IMR-90 (cell line): ENCODE measurements at regions not wholly inside any gene's neighbourhood (a gene's known extent, or its start where the extent isn't known, plus 50 kb on each side); places are given as distances from the start of the nearest gene placed in this dataset.
"Not testable (repeated sequence)": the region's sequence is repeated elsewhere in the genome, so short reads cannot be mapped to it uniquely, and the experiment has no call there.

Source experiments
- ATAC-seq: fragments of 200-7000 bp; cut with Tn5 transposase; 2 replicates; pipeline ENCODE4 v1.9.1; 2020; ENCODE audit warnings: low read depth, mild to moderate bottlenecking, moderate library complexity
- BruUV-seq: library from RNA; stranded (reverse); fragments of 400-500 nt; replicated peaks from 2 replicates; lab custom pipeline; 2021; lab: Mats Ljungman, UMichigan
- CTCF ChIA-PET: fragments of 300-600 bp; formaldehyde crosslinking; extraction: SDS; loops from one replicate; lab custom pipeline; 2021; ENCODE audit warnings: antibody characterized with exemption; lab: Yijun Ruan, JAX
- POLR2A ChIA-PET: fragments of 300-600 bp; sonication (Branson Sonifier 250); formaldehyde crosslinking; loops from one replicate; lab custom pipeline; 2022; ENCODE audit warnings: antibody characterized with exemption; ENCODE audit not compliant: unreplicated experiment; lab: Charles Lee
- DNase-seq: peaks from one replicate; pipeline ENCODE4 v3.0.0; 2013
- H2AFZ ChIP-seq: replicated peaks from 2 replicates; pipeline ENCODE3; 2013; ENCODE audit warnings: low read length, mild to moderate bottlenecking; ENCODE audit not compliant: poor library complexity
- H2AK5ac ChIP-seq: 2 replicates; pipeline ENCODE4 v1.6.1; 2013; ENCODE audit warnings: low read depth, low read length, inconsistent platforms
- H2AK9ac ChIP-seq: replicated peaks from 2 replicates; pipeline ENCODE3; 2013; ENCODE audit warnings: mild to moderate bottlenecking, low read depth, low read length, moderate library complexity; ENCODE audit not compliant: poor library complexity
- H2BK120ac ChIP-seq: 2 replicates; pipeline ENCODE4 v1.6.1; 2013; ENCODE audit warnings: low read depth, low read length, inconsistent platforms
- H2BK15ac ChIP-seq: 3 replicates; pipeline ENCODE4 v1.6.1; 2013; ENCODE audit warnings: low read depth, low read length, inconsistent platforms
- H2BK20ac ChIP-seq: 2 replicates; pipeline ENCODE4 v1.6.1; 2013; ENCODE audit warnings: low read depth, mild to moderate bottlenecking, inconsistent platforms, low read length, moderate library complexity
- H2BK5ac ChIP-seq: 2 replicates; pipeline ENCODE4 v1.6.1; 2013; ENCODE audit warnings: mild to moderate bottlenecking, low read depth, low read length, inconsistent platforms; ENCODE audit not compliant: poor library complexity, severe bottlenecking
- H3K14ac ChIP-seq: replicated peaks from 2 replicates; pipeline ENCODE4 v1.6.1; 2013; ENCODE audit warnings: low read depth, low read length, inconsistent platforms
- H3K18ac ChIP-seq: 2 replicates; pipeline ENCODE4 v1.6.1; 2013; ENCODE audit warnings: low read depth, low read length, control low read depth
- H3K23ac ChIP-seq: 2 replicates; pipeline ENCODE4 v1.6.1; 2013; ENCODE audit warnings: low read depth, low read length, inconsistent platforms
- H3K27ac ChIP-seq: 2 replicates; pipeline ENCODE4 v1.5.1; 2013; ENCODE audit warnings: mild to moderate bottlenecking, control low read depth, low read length; ENCODE audit not compliant: insufficient read depth
- H3K27me3 ChIP-seq: 2 replicates; pipeline ENCODE4 v1.6.1; 2013; ENCODE audit warnings: low read length; ENCODE audit not compliant: control insufficient read depth, insufficient read depth
- H3K36me3 ChIP-seq: 2 replicates; pipeline ENCODE4 v1.6.1; 2013; ENCODE audit warnings: low read length, mixed read lengths; ENCODE audit not compliant: control insufficient read depth, insufficient read depth
- H3K4ac ChIP-seq: 2 replicates; pipeline ENCODE4 v1.6.1; 2013; ENCODE audit warnings: low read depth, low read length, inconsistent platforms
- H3K4me1 ChIP-seq: 2 replicates; pipeline ENCODE4 v1.6.1; 2013; ENCODE audit warnings: low read length, mixed read lengths; ENCODE audit not compliant: control insufficient read depth, insufficient read depth
- H3K4me2 ChIP-seq: 2 replicates; pipeline ENCODE4 v1.6.1; 2013; ENCODE audit warnings: low read depth, mild to moderate bottlenecking, control low read depth, low read length, moderate library complexity
- H3K4me3 ChIP-seq: 2 replicates; pipeline ENCODE4 v1.5.1; 2013; ENCODE audit warnings: low read depth, mild to moderate bottlenecking, control low read depth, low read length, moderate library complexity; ENCODE audit not compliant: insufficient read depth
- H3K56ac ChIP-seq: 2 replicates; pipeline ENCODE4 v1.6.1; 2013; ENCODE audit warnings: low read length, inconsistent platforms; ENCODE audit not compliant: insufficient read depth; ENCODE audit errors: extremely low read depth
- H3K79me1 ChIP-seq, 2 experiments: 2 replicates each; pipeline ENCODE4 v1.6.1; 2013; ENCODE audit warnings: low read length in 2 of 2, inconsistent platforms in 1 of 2, low read depth in 1 of 2
- H3K9ac ChIP-seq: 2 replicates; pipeline ENCODE4 v1.6.1; 2013; ENCODE audit warnings: low read depth, low read length, control low read depth
- H3K9me1 ChIP-seq: 2 replicates; pipeline ENCODE4 v1.6.1; 2013; ENCODE audit warnings: low read length, inconsistent platforms; ENCODE audit not compliant: insufficient read depth
- H3K9me3 ChIP-seq: 2 replicates; pipeline ENCODE4 v1.6.1; 2013; ENCODE audit warnings: low read length; ENCODE audit not compliant: control insufficient read depth, insufficient read depth
- H4K20me1 ChIP-seq: 2 replicates; pipeline ENCODE4 v1.6.1; 2013; ENCODE audit warnings: low read length, inconsistent platforms; ENCODE audit not compliant: insufficient read depth
- H4K5ac ChIP-seq: 2 replicates; pipeline ENCODE4 v1.6.1; 2013; ENCODE audit warnings: mild to moderate bottlenecking, low read depth, low read length, control low read depth
- H4K8ac ChIP-seq, 2 experiments: 2 replicates each; pipeline ENCODE4 v1.6.1; 2013; ENCODE audit warnings: low read depth in 2 of 2, low read length in 2 of 2, control low read depth in 1 of 2, inconsistent platforms in 1 of 2
- H4K91ac ChIP-seq: 2 replicates; pipeline ENCODE4 v1.6.1; 2013; ENCODE audit warnings: low read depth, low read length, inconsistent platforms; ENCODE audit not compliant: insufficient read depth
- WGBS, 2 experiments: methylation state at CpG; one replicate each; pipeline versions ENCODE4 v1.1.5 to v1.1.7; 2013; ENCODE audit warnings: missing lambda C conversion rate in 2 of 2; ENCODE audit not compliant: insufficient read length in 1 of 2; ENCODE audit errors: extremely low coverage in 2 of 2; 5-methylcytosine and 5-hydroxymethylcytosine counted together
- dilution Hi-C: fragments of 300-500 bp; cut with HindIII; formaldehyde crosslinking; loops from one replicate; pipeline ENCODE4 v1.14.3; 2018; ENCODE audit warnings: low sequenced_read_pairs; ENCODE audit not compliant: unreplicated experiment
- in situ Hi-C: fragments of 300-500 bp; cut with MboI; formaldehyde crosslinking; loops from 3 replicates; pipeline ENCODE4 v1.14.3; 2019; ENCODE audit warnings: low sequenced_read_pairs, inconsistent platforms, mixed read lengths
- intact Hi-C: fragments of 100-400 bp; cut with micrococcal nuclease; formaldehyde crosslinking; loops from 2 replicates; pipeline ENCODE4 v1.10.0; 2022

DNA sequence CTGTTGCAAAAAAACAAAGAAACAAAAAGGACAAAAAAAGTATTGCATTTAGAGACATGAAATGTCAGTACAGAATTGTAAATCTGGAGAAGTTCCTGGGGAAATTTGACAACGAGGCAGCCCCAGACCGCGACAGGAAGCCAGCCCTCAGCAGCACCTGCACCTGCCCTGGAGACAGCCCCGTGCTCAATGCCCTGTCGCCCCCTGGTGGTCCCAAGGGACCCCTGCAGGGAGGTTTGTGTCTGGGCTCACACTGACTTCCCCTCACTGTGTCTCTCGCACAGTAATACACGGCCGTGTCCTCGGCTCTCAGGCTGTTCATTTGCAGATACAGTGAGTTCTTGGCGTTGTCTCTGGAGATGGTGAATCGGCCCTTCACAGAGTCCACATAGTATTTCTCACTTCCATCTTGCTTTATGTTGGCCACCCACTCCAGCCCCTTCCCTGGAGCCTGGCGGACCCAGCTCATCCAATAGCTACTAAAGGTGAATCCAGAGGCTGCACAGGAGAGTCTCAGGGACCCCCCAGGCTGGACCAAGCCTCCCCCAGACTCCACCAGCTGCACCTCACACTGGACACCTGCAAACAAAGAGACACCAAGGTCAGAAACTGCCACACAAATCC is 535.6 kb downstream of the TMEM121 start:
- ATAC-seq, H3K27me3 ChIP-seq, H2BK120ac ChIP-seq, H3K14ac ChIP-seq, H3K56ac ChIP-seq, H3K27ac ChIP-seq, H2BK5ac ChIP-seq, H3K4me3 ChIP-seq, CTCF ChIA-PET, H3K4me2 ChIP-seq, DNase-seq, H2AFZ ChIP-seq, H3K4ac ChIP-seq, H3K36me3 ChIP-seq, H4K91ac ChIP-seq, H2BK20ac ChIP-seq, BruUV-seq, H4K5ac ChIP-seq, H3K9me3 ChIP-seq, H3K4me1 ChIP-seq, H3K9ac ChIP-seq, H2BK15ac ChIP-seq, H4K8ac ChIP-seq, dilution Hi-C loops, intact Hi-C loops, H2AK9ac ChIP-seq, H2AK5ac ChIP-seq, in situ Hi-C loops, H4K20me1 ChIP-seq, H3K18ac ChIP-seq, H3K23ac ChIP-seq, H3K9me1 ChIP-seq, H3K79me1 ChIP-seq, POLR2A ChIA-PET: not testable (repeated sequence)
- no CpG with 5 or more reads among the region's 12 CpGs for WGBS, 2 experiments
